ENCODE measurements at regions not wholly inside any gene's neighbourhood (a gene's known extent, or its start where the extent isn't known, plus 50 kb on each side); places are given as distances from the start of the nearest gene placed in this dataset.
"Not testable (repeated sequence)": the region's sequence is repeated elsewhere in the genome, so short reads cannot be mapped to it uniquely, and the experiment has no call there.

GRCh38 chrX:2559124-2559523, 58.3 kb upstream of the DHRSX start:
- TF ChIP-seq CTCF (IDR thresholded peaks at IDR 0.05; ENCODE audit: borderline replicate concordance, insufficient read depth, low read depth, low read length): no peak
- no peak overlapping the region for H3K4me3 ChIP-seq (ENCODE audit: low read depth, low read length)

DNA sequence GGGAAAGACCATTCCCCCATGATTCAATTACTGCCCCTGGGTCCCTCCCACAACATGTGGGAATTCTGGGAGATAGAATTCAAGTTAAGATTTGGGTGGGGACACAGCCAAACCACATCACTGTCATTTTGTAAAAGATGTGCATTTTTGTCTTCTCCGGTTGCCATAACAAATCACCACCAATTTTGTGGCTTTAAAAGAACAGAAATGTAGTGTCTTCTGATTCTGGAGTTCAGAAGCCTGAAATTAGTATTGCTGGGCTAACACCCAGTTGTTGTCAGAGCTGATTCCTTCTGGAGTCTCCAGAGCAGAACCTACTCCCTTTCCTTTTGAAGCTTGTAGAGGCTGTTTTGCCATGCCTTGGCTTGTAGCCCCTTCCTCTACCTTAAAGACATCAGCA, 54.1 kb upstream of the DHRSX start:
- H3K4me3 ChIP-seq (ENCODE audit: low read depth, low read length): no peak overlapping the region
- no peak for TF ChIP-seq CTCF (IDR thresholded peaks at IDR 0.05; ENCODE audit: borderline replicate concordance, insufficient read depth, low read depth, low read length)

DNA sequence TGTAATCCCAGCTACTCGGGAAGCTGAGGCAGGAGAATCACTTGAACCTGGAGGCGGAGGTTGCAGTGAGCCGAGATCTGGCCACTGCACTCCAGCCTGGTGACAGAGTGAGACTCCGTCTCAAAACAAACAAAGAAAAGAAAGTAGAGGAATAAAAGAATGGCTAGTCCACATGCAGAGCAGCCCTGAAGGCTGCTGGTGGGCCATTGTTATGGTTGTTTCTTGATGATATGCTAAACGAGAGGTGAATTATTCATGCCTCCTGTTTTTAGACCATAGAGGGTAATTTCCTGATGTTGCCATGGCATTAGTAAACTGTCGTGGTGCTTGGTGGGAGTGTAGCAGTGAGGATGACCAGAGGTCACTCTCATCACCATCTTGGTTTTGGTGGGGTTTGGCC, 53.3 kb upstream of the DHRSX start:
- not testable (repeated sequence) for H3K4me3 ChIP-seq (ENCODE audit: low read depth, low read length)

- no peak overlapping the region for H3K4me3 ChIP-seq (ENCODE audit: low read depth, low read length)
- no peak for TF ChIP-seq CTCF (IDR thresholded peaks at IDR 0.05; ENCODE audit: borderline replicate concordance, insufficient read depth, low read depth, low read length)
These were observed 51.9 kb upstream of the DHRSX start for GRCh38 chrX:2552621-2553201.

- TF ChIP-seq CTCF (IDR thresholded peaks at IDR 0.05; ENCODE audit: borderline replicate concordance, insufficient read depth, low read depth, low read length): no peak
- no peak overlapping the region for H3K4me3 ChIP-seq (ENCODE audit: low read depth, low read length)
These were observed 49.7 kb upstream of the DHRSX start for GRCh38 chrX:2550328-2551020.
